ENCODE measurements at regions not wholly inside any gene's neighbourhood (a gene's known extent, or its start where the extent isn't known, plus 50 kb on each side); places are given as distances from the start of the nearest gene placed in this dataset.

DNA sequence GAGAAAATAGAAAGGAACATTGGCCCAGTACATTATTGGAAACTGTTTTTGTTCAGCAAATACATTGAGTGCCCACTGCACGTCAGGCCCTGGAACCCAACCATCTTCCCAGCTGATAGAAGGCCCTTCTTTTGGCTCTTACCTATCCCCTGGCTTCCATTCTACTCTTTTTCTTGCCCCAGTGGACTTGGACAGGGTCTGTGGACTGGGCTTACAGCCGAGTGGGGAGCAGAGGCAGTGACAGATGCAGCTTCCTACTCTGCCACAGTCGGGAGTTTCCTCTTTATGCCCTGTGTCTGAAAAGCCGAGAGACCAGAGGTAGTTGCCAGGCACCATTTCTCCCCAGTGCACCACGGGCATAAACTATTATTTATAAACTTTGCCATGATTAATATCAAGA, 70.4 kb downstream of the ARHGAP35 start:
- ATAC-seq (ENCODE audit: low read depth): no peak
- Histone ChIP-seq H3K36me3 (ENCODE audit: low read depth) (0 out of 2 replicates have a peak, but pooled peaks cover 3% of the 10 kb centered on the region), H3K9me3 (ENCODE audit: severe bottlenecking) (no peaks in the 10 kb centered on the region), H3K4me1 (ENCODE audit: insufficient read depth, poor library complexity, severe bottlenecking) (peaks cover 47% of the 10 kb centered on the region), H3K27me3 (ENCODE audit: insufficient read depth, poor library complexity, severe bottlenecking) (no peaks in the 10 kb centered on the region), H3K4me3 (ENCODE audit: severe bottlenecking) (no peak overlapping the region), H3K27ac (ENCODE audit: poor library complexity, severe bottlenecking) (peak overlapping the region; percentile 46)
- TF ChIP-seq CTCF (IDR thresholded peaks at IDR 0.05; ENCODE audit: poor library complexity, severe bottlenecking): no peak
- no peak for DNase-seq (ENCODE audit: low spot score)

DNA sequence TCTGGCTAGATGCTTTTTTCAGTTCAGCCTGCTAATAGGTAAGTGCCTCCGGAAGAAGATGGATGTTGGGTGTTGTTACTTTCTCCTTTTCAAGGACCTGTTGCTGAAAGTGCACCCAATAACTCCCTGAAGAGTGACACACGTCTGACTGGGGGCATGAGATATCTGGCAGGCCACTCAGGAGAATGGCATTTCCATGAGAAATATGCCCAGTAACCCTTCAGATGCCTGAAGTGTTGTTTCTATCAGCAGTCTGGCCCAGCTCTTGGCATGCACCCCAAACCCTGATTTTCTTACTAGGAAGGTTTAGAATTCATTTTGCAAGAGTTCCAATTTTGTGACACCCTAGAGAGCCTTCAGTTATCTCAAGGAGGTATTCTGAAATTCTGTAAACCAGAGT, 71.5 kb downstream of the ARHGAP35 start:
- H3K4me3 ChIP-seq (ENCODE audit: severe bottlenecking): no peak overlapping the region
- peaks cover 44% of the 10 kb centered on the region for H3K4me1 ChIP-seq (ENCODE audit: insufficient read depth, poor library complexity, severe bottlenecking)
- peaks cover 8% of the 10 kb centered on the region for H3K36me3 ChIP-seq (ENCODE audit: low read depth)
- H3K27me3 ChIP-seq (ENCODE audit: insufficient read depth, poor library complexity, severe bottlenecking): no peaks in the 10 kb centered on the region
- ATAC-seq (ENCODE audit: low read depth) (peak; percentile 86), DNase-seq (ENCODE audit: low spot score) (no peak)
- no peaks in the 10 kb centered on the region for H3K9me3 ChIP-seq (ENCODE audit: severe bottlenecking)
- TF ChIP-seq CTCF (IDR thresholded peaks at IDR 0.05; ENCODE audit: poor library complexity, severe bottlenecking): no peak
- peak overlapping the region; percentile 46 for H3K27ac ChIP-seq (ENCODE audit: poor library complexity, severe bottlenecking)

DNA sequence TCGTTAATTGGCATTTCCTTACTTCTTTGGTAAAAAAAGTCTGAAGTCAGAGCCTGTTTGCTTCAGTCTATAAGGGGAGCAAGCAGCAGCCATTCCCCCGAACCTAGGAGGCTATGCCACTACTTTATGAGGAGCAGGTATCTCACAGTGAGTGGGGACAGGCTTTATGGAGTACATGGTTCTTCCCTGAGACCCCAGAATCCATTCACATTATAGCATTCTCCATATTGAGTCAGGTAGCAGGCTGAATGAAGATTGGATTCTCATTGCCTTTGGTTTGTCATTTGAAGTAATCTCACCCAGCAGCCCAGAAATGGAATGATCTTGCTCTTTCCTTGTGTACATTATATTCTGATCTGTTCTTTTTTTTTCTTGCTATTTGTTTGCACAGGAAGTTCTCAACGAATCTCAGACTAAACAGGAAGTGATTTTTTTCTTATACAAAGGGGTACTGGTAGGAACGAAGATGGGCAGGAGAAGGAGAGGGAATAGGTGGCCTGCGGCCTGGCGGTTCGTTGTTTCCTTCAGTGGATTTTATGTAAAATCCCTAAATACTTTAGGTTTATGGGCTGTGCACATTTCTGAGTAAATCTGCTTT, 74.4 kb downstream of the ARHGAP35 start:
- ATAC-seq (ENCODE audit: low read depth): no peak
- H3K4me3 ChIP-seq (ENCODE audit: severe bottlenecking): no peak overlapping the region
- no peak for TF ChIP-seq CTCF (IDR thresholded peaks at IDR 0.05; ENCODE audit: poor library complexity, severe bottlenecking)
- H3K9me3 ChIP-seq (ENCODE audit: severe bottlenecking): no peaks in the 10 kb centered on the region
- peaks cover 34% of the 10 kb centered on the region for H3K36me3 ChIP-seq (ENCODE audit: low read depth)
- peak overlapping the region; percentile 30 for H3K27ac ChIP-seq (ENCODE audit: poor library complexity, severe bottlenecking)
- H3K27me3 ChIP-seq (ENCODE audit: insufficient read depth, poor library complexity, severe bottlenecking): no peaks in the 10 kb centered on the region
- no peak for DNase-seq (ENCODE audit: low spot score)
- H3K4me1 ChIP-seq (ENCODE audit: insufficient read depth, poor library complexity, severe bottlenecking): peaks cover 30% of the 10 kb centered on the region

DNA sequence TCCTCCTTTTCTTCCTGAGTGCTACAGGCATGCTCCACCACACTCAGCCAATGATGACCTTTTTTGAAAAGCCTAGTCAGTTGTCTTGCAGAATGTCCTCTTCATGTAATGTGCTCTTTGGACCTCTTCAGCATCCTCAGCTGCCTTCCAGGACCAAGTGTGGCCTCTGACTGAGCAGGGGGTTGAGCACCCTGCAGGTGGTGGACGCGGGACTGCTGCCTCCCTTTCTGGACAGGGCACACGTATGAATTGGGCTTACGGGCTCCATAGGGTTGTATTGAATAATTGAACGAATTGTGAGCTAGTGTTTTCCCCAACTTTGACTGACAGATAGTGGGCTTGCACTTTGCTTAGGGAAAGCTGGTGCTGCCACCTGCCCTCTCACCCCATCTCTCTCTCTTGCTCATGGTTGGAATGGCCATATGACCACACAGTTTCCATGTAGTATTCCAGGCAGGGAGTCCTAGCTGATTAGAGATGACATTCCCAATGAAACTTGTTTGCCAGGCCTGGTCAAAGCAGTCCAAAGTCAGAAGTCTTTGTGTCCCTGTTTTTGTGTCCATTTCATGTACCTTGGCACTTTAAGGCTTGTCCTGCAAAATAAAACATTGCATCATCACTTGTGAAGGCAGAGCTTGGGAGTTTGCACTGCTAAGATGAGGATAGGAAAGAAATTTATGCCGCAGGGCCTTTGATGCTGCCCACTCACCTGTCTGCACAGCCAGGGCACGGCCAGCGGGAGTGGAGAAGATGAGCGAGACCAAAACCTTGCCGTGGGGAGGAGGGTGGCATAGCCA, 76.3 kb upstream of the NPAS1 start:
- no peak for TF ChIP-seq CTCF (IDR thresholded peaks at IDR 0.05; ENCODE audit: poor library complexity, severe bottlenecking)
- DNase-seq (ENCODE audit: low spot score): no peak

More for the DNA sequence above, 76.3 kb upstream of the NPAS1 start:
- H3K27ac ChIP-seq (ENCODE audit: poor library complexity, severe bottlenecking): no peak overlapping the region
- H3K27me3 ChIP-seq (ENCODE audit: insufficient read depth, poor library complexity, severe bottlenecking): no peaks in the 10 kb centered on the region
- no peaks in the 10 kb centered on the region for H3K9me3 ChIP-seq (ENCODE audit: severe bottlenecking)
- no peak for ATAC-seq (ENCODE audit: low read depth)
- H3K36me3 ChIP-seq (ENCODE audit: low read depth): peaks cover 46% of the 10 kb centered on the region
- H3K4me1 ChIP-seq (ENCODE audit: insufficient read depth, poor library complexity, severe bottlenecking): no peaks in the 10 kb centered on the region
- H3K4me3 ChIP-seq (ENCODE audit: severe bottlenecking): no peak overlapping the region

Measured in RWPE2 (cell line).